Thymus (tissue), 11 donors: ENCODE measurements at regions not wholly inside any gene's neighbourhood (a gene's known extent, or its start where the extent isn't known, plus 50 kb on each side); places are given as distances from the start of the nearest gene placed in this dataset.

Experiments used
- DNase-seq, 9 donors: peaks; one replicate each; pipeline ENCODE4 v3.0.0-alpha.2; 2013; ENCODE audit warnings: low spot score in 9 of 9, low read depth in 6 of 9, missing footprints in 1 of 9
- H3K27ac ChIP-seq, 2 donors: one replicate each; pipeline ENCODE4 v1.5.1; 2013; ENCODE audit warnings: control low read depth in 1 of 2, low read depth in 1 of 2, low read length in 1 of 2, mild to moderate bottlenecking in 1 of 2, moderate library complexity in 1 of 2
- H3K27me3 ChIP-seq, 2 donors: one replicate each; pipeline ENCODE4 v1.5.1; 2013; ENCODE audit warnings: low read length in 1 of 2; ENCODE audit not compliant: control insufficient read depth in 2 of 2, insufficient read depth in 1 of 2
- H3K36me3 ChIP-seq, 2 donors: one replicate each; pipeline ENCODE4 v1.5.1; 2013; ENCODE audit warnings: low read length in 1 of 2, mild to moderate bottlenecking in 1 of 2, moderate library complexity in 1 of 2; ENCODE audit not compliant: control insufficient read depth in 2 of 2, insufficient read depth in 2 of 2
- H3K4me1 ChIP-seq, 2 donors: one replicate each; pipeline ENCODE4 v1.5.1; 2013; ENCODE audit warnings: low read length in 2 of 2; ENCODE audit not compliant: control insufficient read depth in 2 of 2, insufficient read depth in 2 of 2
- H3K4me3 ChIP-seq, 2 donors: one replicate each; pipeline ENCODE4 v1.5.1; 2013; ENCODE audit warnings: low read length in 2 of 2, control low read depth in 1 of 2, mild to moderate bottlenecking in 1 of 2
- H3K9me3 ChIP-seq, 2 donors: one replicate each; pipeline ENCODE4 v1.5.1; 2013; ENCODE audit warnings: low read length in 1 of 2, mild to moderate bottlenecking in 1 of 2; ENCODE audit not compliant: control insufficient read depth in 2 of 2, insufficient read depth in 1 of 2
- WGBS: extraction: QIAGEN DNeasy Blood & Tissue Kit; methylation state at CpG from one replicate; pipeline ENCODE4 v1.1.7; 2013; 5-methylcytosine and 5-hydroxymethylcytosine counted together
- donor health status: healthy.

GRCh38 chr14:101444116-101444515 lies 117.2 kb upstream of the DIO3 start:
- Histone ChIP-seq H3K9me3 (no peaks in the 10 kb centered on the region), H3K27me3 (peaks cover 40 to 71% of the 10 kb centered on the region in 2 donors), H3K4me1 (peaks cover 4 to 19% of the 10 kb centered on the region in 2 donors), H3K4me3 (no peak overlapping the region), H3K27ac (no peak overlapping the region), H3K36me3 (no peaks in the 10 kb centered on the region)
- no peak for DNase-seq
- WGBS, result 89% methylated on average over 7 of the region's 7 CpGs

- Histone ChIP-seq H3K4me1 (peaks cover 4 to 20% of the 10 kb centered on the region in 2 donors), H3K27me3 (peaks cover 31 to 72% of the 10 kb centered on the region in 2 donors), H3K36me3 (no peaks in the 10 kb centered on the region), H3K4me3 (no peak overlapping the region), H3K9me3 (no peaks in the 10 kb centered on the region), H3K27ac (no peak overlapping the region)
- DNase-seq, result no peak
- WGBS, result 94% methylated on average over 4 of the region's 4 CpGs
Measured at GRCh38 chr14:101445278-101445677, 116.0 kb upstream of the DIO3 start.

GRCh38 chr14:101446387-101446969 lies 114.8 kb upstream of the DIO3 start:
- no peaks in the 10 kb centered on the region for H3K36me3 ChIP-seq
- peaks cover 4 to 20% of the 10 kb centered on the region in 2 donors for H3K4me1 ChIP-seq
- H3K4me3 ChIP-seq, result no peak overlapping the region
- no peak overlapping the region for H3K27ac ChIP-seq
- 72% methylated on average over 10 of the region's 10 CpGs for WGBS
- H3K9me3 ChIP-seq, result no peaks in the 10 kb centered on the region
- peak in 1 of 9 donors; percentile 13 for DNase-seq
- H3K27me3 ChIP-seq, result peaks cover 25 to 70% of the 10 kb centered on the region in 2 donors

- 64% methylated on average over 7 of the region's 7 CpGs for WGBS
- H3K27me3 ChIP-seq, result peaks cover 18 to 67% of the 10 kb centered on the region in 2 donors
- peaks cover 0 to 8% of the 10 kb centered on the region in 2 donors for H3K4me1 ChIP-seq
- DNase-seq, result peak in 4 of 9 donors; percentile 8 to 52 (median 26)
- H3K9me3 ChIP-seq, result no peaks in the 10 kb centered on the region
- no peak overlapping the region for H3K27ac ChIP-seq
- no peaks in the 10 kb centered on the region for H3K36me3 ChIP-seq
- no peak overlapping the region for H3K4me3 ChIP-seq
Measured at GRCh38 chr14:101449114-101449513, 112.2 kb upstream of the DIO3 start.

GRCh38 chr14:101451166-101451565 lies 110.1 kb upstream of the DIO3 start:
- DNase-seq, result no peak
- H3K36me3 ChIP-seq, result no peaks in the 10 kb centered on the region
- H3K27me3 ChIP-seq, result peaks cover 22 to 73% of the 10 kb centered on the region in 2 donors
- H3K4me3 ChIP-seq, result no peak overlapping the region
- H3K9me3 ChIP-seq, result no peaks in the 10 kb centered on the region
- WGBS, result 64% methylated on average over 3 of the region's 3 CpGs
- peaks cover 0 to 8% of the 10 kb centered on the region in 2 donors for H3K4me1 ChIP-seq
- no peak overlapping the region for H3K27ac ChIP-seq

- Histone ChIP-seq H3K4me3 (no peak overlapping the region), H3K36me3 (no peaks in the 10 kb centered on the region), H3K27ac (no peak overlapping the region), H3K27me3 (peaks cover 39 to 81% of the 10 kb centered on the region in 2 donors), H3K4me1 (peaks cover 0 to 3% of the 10 kb centered on the region in 2 donors), H3K9me3 (peaks cover 0 to 2% of the 10 kb centered on the region in 2 donors)
- WGBS, result 93% methylated on average over 7 of the region's 7 CpGs
- DNase-seq, result no peak
Measured at GRCh38 chr14:101453225-101453624, 108.1 kb upstream of the DIO3 start.

- no peak overlapping the region for H3K27ac ChIP-seq
- 94% methylated on average over 4 of the region's 4 CpGs for WGBS
- H3K27me3 ChIP-seq, result peaks cover 49 to 86% of the 10 kb centered on the region in 2 donors
- DNase-seq, result no peak
- H3K9me3 ChIP-seq, result peaks cover 0 to 2% of the 10 kb centered on the region in 2 donors
- H3K36me3 ChIP-seq, result no peaks in the 10 kb centered on the region
- H3K4me1 ChIP-seq, result no peaks in the 10 kb centered on the region
- no peak overlapping the region for H3K4me3 ChIP-seq
Measured at GRCh38 chr14:101454229-101454628, 107.1 kb upstream of the DIO3 start.

- DNase-seq, result no peak
- Histone ChIP-seq H3K27ac (no peak overlapping the region), H3K9me3 (peaks cover 0 to 2% of the 10 kb centered on the region in 2 donors), H3K4me3 (no peak overlapping the region), H3K4me1 (no peaks in the 10 kb centered on the region), H3K36me3 (no peaks in the 10 kb centered on the region), H3K27me3 (peaks cover 58 to 89% of the 10 kb centered on the region in 2 donors)
- WGBS, result 22% methylated on average over 32 of the region's 32 CpGs
Measured at GRCh38 chr14:101456246-101457175, 104.8 kb upstream of the DIO3 start.

GRCh38 chr14:101457301-101457935 lies 103.9 kb upstream of the DIO3 start:
- 12% methylated on average over 85 of the region's 85 CpGs for WGBS
- Histone ChIP-seq H3K4me1 (no peaks in the 10 kb centered on the region), H3K36me3 (no peaks in the 10 kb centered on the region), H3K27ac (no peak overlapping the region), H3K4me3 (no peak overlapping the region), H3K9me3 (peaks cover 0 to 2% of the 10 kb centered on the region in 2 donors), H3K27me3 (peaks cover 61 to 91% of the 10 kb centered on the region in 2 donors)
- no peak for DNase-seq
